Mesodermal cell (in vitro differentiated cells): ENCODE measurements at regions not wholly inside any gene's neighbourhood (a gene's known extent, or its start where the extent isn't known, plus 50 kb on each side); places are given as distances from the start of the nearest gene placed in this dataset.

Source experiments
- H3K27ac ChIP-seq: 2 replicates; pipeline ENCODE4 v1.7.0; 2013; ENCODE audit warnings: mild to moderate bottlenecking, low read depth, low read length, moderate library complexity; ENCODE audit not compliant: severe bottlenecking
- H3K36me3 ChIP-seq: 2 replicates; pipeline ENCODE4 v1.7.1; 2013; ENCODE audit warnings: mild to moderate bottlenecking, low read length, moderate library complexity; ENCODE audit not compliant: control insufficient read depth, insufficient read depth
- H3K4me1 ChIP-seq: one replicate; pipeline ENCODE4 v1.7.1; 2013; ENCODE audit warnings: mild to moderate bottlenecking, low read length; ENCODE audit not compliant: insufficient read depth, control insufficient read depth, poor library complexity, severe bottlenecking
- H3K4me3 ChIP-seq: 2 replicates; pipeline ENCODE4 v1.7.0; 2013; ENCODE audit warnings: low read length, control low read depth, mild to moderate bottlenecking; ENCODE audit not compliant: insufficient read depth, poor library complexity, severe bottlenecking; ENCODE audit errors: extremely low read depth
- H3K9me3 ChIP-seq: 2 replicates; pipeline ENCODE4 v1.7.1; 2013; ENCODE audit warnings: mild to moderate bottlenecking, low read length, moderate library complexity; ENCODE audit not compliant: control insufficient read depth
- WGBS, 2 experiments: methylation state at CpG; one replicate each; pipeline ENCODE4 v1.1.5; 2013; ENCODE audit warnings: missing lambda C conversion rate in 2 of 2; ENCODE audit not compliant: insufficient coverage in 2 of 2; 5-methylcytosine and 5-hydroxymethylcytosine counted together

DNA sequence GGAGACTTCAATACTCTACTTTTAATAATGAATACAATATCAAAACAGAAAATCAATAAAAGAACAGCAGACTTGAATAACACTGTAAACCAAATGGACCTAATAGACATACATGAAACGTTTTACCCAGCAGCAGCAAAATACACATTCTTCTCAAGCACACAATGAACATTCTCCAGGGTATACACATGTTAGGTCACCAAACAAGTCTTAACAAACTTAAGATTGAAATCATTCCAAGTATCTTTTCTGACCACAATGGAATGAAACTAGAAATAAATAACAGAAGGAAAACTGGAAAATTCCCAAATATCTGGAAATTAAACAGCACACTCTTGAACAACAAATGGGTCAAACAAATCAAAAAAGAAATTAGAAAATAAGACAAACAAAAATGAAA, 145.0 kb upstream of the CT83 start:
- Histone ChIP-seq H3K9me3 (no peaks in the 10 kb centered on the region), H3K4me3 (no peak overlapping the region), H3K27ac (no peak overlapping the region), H3K4me1 (no peaks in the 10 kb centered on the region), H3K36me3 (no peaks in the 10 kb centered on the region)
- WGBS, 2 experiments, result no CpG with 5 or more reads among the region's 1 CpG

DNA sequence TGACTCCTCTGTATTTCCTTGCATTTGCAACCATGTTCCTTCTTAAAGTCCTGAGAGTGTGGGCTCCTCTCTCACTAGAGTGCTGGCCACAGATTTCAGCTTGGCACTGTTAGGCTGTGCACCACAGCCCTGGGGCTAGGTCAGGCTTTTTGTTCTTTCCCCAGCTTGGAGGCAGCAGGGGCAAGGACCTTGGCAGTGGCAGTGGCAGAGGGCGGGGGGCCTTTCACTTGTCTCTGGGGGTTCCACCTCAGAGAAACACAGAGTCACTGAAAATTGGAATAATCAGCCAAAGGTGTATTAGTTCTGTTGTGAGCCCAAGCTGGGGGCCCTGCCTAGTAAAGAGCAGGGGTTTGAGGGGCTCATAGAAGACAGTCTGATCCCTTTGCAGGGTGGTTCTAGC, 142.8 kb upstream of the CT83 start:
- Histone ChIP-seq H3K9me3 (no peaks in the 10 kb centered on the region), H3K4me3 (no peak overlapping the region), H3K27ac (no peak overlapping the region), H3K36me3 (no peaks in the 10 kb centered on the region), H3K4me1 (no peaks in the 10 kb centered on the region)
- WGBS, 2 experiments, result no CpG with 5 or more reads among the region's 1 CpG

DNA sequence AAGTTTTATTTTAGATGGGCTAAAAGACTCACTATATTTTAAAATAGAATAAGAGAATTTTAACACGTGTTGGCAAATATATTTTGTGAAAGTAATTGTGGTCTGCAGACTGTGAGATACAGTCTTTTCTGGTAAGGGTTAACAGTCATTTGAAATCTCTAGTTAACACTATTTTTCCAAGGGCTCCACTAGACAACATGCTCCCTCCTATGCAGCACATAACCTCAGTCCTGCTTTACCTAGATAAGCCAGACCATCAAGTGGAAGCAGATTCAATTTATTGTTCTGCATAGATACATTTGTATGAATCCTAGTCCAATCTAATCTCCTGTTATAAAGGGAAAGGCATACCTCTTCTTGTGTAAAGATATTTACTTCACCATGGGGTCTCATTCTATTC, 133.2 kb upstream of the CT83 start:
- Histone ChIP-seq H3K4me1 (no peaks in the 10 kb centered on the region), H3K36me3 (no peaks in the 10 kb centered on the region), H3K4me3 (no peak overlapping the region), H3K9me3 (no peaks in the 10 kb centered on the region), H3K27ac (no peak overlapping the region)
- no CpG with 5 or more reads among the region's 1 CpG for WGBS, 2 experiments
